GM12878 (cell line): ENCODE measurements at regions not wholly inside any gene's neighbourhood (a gene's known extent, or its start where the extent isn't known, plus 50 kb on each side); places are given as distances from the start of the nearest gene placed in this dataset.

Source experiments
- BHLHE40 ChIP-seq, 2 experiments: fragments of 450-650 bp in 1 of 2; IDR thresholded peaks; 2 replicates each; pipeline ENCODE4 v1.6.1; 2011 to 2017; ENCODE audit warnings: low read depth in 2 of 2, borderline replicate concordance in 1 of 2, improper control_type of control experiment in 1 of 2, low read length in 1 of 2, mild to moderate bottlenecking in 1 of 2
- EZH2 ChIP-seq: IDR thresholded peaks from 2 replicates; pipeline ENCODE4 v1.6.1; 2012; ENCODE audit warnings: low read depth, mild to moderate bottlenecking, control low read depth, inconsistent platforms, low read length, borderline replicate concordance; ENCODE audit not compliant: control insufficient read depth
- POLR2A ChIP-seq: IDR thresholded peaks from 2 replicates; pipeline ENCODE4 v1.6.1; 2011; ENCODE audit warnings: low read depth, mild to moderate bottlenecking, low read length
- TF ChIP-seq, protein P1 (sequence below): fragments of 450-650 bp; IDR thresholded peaks from 2 replicates; pipeline ENCODE4 v1.6.1; 2018; ENCODE audit warnings: borderline replicate concordance, mild to moderate bottlenecking; ENCODE audit not compliant: partially characterized antibody

DNA sequence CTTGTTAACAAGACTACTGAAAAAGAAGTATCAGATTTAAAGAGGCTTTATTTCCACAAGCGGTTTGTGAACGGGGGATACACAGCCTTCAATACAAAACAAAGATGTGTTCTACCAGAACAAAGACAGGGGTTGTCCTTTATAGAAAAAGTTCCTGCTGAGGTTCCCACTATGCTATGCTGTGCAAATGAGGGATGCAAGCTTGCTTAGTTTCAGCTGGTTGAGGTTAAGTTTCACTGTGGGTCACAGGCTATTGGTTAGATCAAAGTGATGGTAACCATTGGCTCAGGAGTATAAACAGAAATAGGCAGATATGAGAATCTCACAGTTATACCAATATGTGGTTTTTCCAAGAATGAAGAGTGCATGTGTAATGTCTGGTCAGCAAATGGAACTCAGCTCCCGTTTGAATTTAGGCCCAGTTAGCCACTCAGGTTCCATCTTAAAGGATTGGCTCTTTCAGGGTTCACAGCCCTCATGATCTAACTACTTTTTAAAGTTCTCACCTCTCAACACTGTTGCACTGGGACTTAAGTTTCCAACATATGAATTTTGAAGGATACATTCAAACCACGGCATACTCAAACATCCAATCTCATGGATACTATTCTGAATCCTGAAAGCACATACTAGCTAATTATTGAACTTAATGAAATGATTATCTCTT, 215.4 kb upstream of the DCN start:
- TF ChIP-seq, protein P1, sequence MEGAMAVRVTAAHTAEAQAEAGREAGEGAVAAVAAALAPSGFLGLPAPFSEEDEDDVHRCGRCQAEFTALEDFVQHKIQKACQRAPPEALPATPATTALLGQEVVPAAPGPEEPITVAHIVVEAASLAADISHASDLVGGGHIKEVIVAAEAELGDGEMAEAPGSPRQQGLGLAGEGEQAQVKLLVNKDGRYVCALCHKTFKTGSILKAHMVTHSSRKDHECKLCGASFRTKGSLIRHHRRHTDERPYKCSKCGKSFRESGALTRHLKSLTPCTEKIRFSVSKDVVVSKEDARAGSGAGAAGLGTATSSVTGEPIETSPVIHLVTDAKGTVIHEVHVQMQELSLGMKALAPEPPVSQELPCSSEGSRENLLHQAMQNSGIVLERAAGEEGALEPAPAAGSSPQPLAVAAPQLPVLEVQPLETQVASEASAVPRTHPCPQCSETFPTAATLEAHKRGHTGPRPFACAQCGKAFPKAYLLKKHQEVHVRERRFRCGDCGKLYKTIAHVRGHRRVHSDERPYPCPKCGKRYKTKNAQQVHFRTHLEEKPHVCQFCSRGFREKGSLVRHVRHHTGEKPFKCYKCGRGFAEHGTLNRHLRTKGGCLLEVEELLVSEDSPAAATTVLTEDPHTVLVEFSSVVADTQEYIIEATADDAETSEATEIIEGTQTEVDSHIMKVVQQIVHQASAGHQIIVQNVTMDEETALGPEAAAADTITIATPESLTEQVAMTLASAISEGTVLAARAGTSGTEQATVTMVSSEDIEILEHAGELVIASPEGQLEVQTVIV, result no peak
- TF ChIP-seq EZH2 (no peak), BHLHE40 (IDR thresholded peaks at IDR 0.05; ENCODE audit: borderline replicate concordance in 1 of 2, low read depth in 2 of 2, low read length in 1 of 2) (no peak), POLR2A (no peak)
